Hepatocyte (in vitro differentiated cells): ENCODE measurements at regions not wholly inside any gene's neighbourhood (a gene's known extent, or its start where the extent isn't known, plus 50 kb on each side); places are given as distances from the start of the nearest gene placed in this dataset.

Experiments
- DNase-seq: peaks from one replicate; pipeline ENCODE4 v3.0.0-alpha.2; 2016; ENCODE audit warnings: low spot score
- H2AFZ ChIP-seq: fragments of 200-600 bp; sonication (generic); 2 replicates; pipeline ENCODE4 v1.6.0; 2016; ENCODE audit warnings: antibody characterized with exemption, mild to moderate bottlenecking
- H3K27ac ChIP-seq: fragments of 200-600 bp; sonication (generic); 2 replicates; pipeline ENCODE4 v1.5.1; 2016; ENCODE audit warnings: mild to moderate bottlenecking
- H3K27me3 ChIP-seq: fragments of 200-600 bp; sonication (generic); 2 replicates; pipeline ENCODE4 v1.6.1; 2016
- H3K36me3 ChIP-seq: fragments of 200-600 bp; sonication (generic); replicated peaks from 2 replicates; pipeline ENCODE4 v1.5.1; 2016; ENCODE audit warnings: low read depth; ENCODE audit not compliant: insufficient read depth
- H3K4me1 ChIP-seq: fragments of 200-600 bp; sonication (generic); 2 replicates; pipeline ENCODE4 v1.5.1; 2016; ENCODE audit warnings: mild to moderate bottlenecking, moderate library complexity; ENCODE audit not compliant: insufficient read depth
- H3K4me2 ChIP-seq: fragments of 200-600 bp; sonication (generic); 2 replicates; pipeline ENCODE4 v1.6.0; 2016
- H3K4me3 ChIP-seq: fragments of 200-600 bp; sonication (generic); 2 replicates; pipeline ENCODE4 v1.5.1; 2016; ENCODE audit warnings: mild to moderate bottlenecking
- H3K79me2 ChIP-seq: fragments of 200-600 bp; sonication (generic); 2 replicates; pipeline ENCODE4 v1.6.0; 2017; ENCODE audit warnings: mild to moderate bottlenecking
- H3K9me2 ChIP-seq: fragments of 200-600 bp; sonication (generic); replicated peaks from 2 replicates; pipeline ENCODE4 v1.6.0; 2017; ENCODE audit warnings: mild to moderate bottlenecking; ENCODE audit not compliant: insufficient read depth
- H3K9me3 ChIP-seq: fragments of 200-600 bp; sonication (generic); 2 replicates; pipeline ENCODE4 v1.5.1; 2016; ENCODE audit warnings: low read depth, mild to moderate bottlenecking
- H4K20me1 ChIP-seq: fragments of 200-600 bp; sonication (generic); 2 replicates; pipeline ENCODE4 v1.6.0; 2016; ENCODE audit warnings: mild to moderate bottlenecking; ENCODE audit not compliant: insufficient read depth, poor library complexity, severe bottlenecking
- CTCF ChIP-seq: fragments of 200-600 bp; sonication (generic); IDR thresholded peaks from 2 replicates; pipeline ENCODE4 v1.5.1; 2016; ENCODE audit warnings: antibody characterized with exemption, mild to moderate bottlenecking; ENCODE audit not compliant: poor library complexity
- EZH2 ChIP-seq: fragments of 200-600 bp; sonication (generic); IDR thresholded peaks from 2 replicates; pipeline ENCODE4 v1.6.1; 2016; ENCODE audit warnings: antibody characterized with exemption, mild to moderate bottlenecking, borderline replicate concordance
- EZH2phosphoT487 ChIP-seq: fragments of 200-600 bp; sonication (generic); IDR thresholded peaks from one replicate; pipeline ENCODE4 v1.6.1; 2018; ENCODE audit warnings: antibody characterized with exemption, mild to moderate bottlenecking, low read depth, moderate library complexity; ENCODE audit not compliant: unreplicated experiment, severe bottlenecking
- WGBS: methylation state at CpG from one replicate; pipeline ENCODE4 v1.1.6; 2016; ENCODE audit warnings: low lambda C conversion rate; ENCODE audit errors: missing lambda C conversion rate; 5-methylcytosine and 5-hydroxymethylcytosine counted together

- Histone ChIP-seq H3K9me2 (no peaks in the 10 kb centered on the region), H3K27ac (no peak overlapping the region), H3K4me3 (no peak overlapping the region), H3K4me1 (no peaks in the 10 kb centered on the region), H3K36me3 (no peaks in the 10 kb centered on the region), H2AFZ (no peak overlapping the region), H3K9me3 (no peaks in the 10 kb centered on the region), H3K79me2 (no peaks in the 10 kb centered on the region), H4K20me1 (no peaks in the 10 kb centered on the region), H3K4me2 (no peak overlapping the region), H3K27me3 (no peaks in the 10 kb centered on the region)
- WGBS, result 50% methylated on average over 5 of the region's 5 CpGs
- DNase-seq, result no peak
- no peak for TF ChIP-seq CTCF
- TF ChIP-seq EZH2, result no peak
- TF ChIP-seq EZH2phosphoT487, result no peak
These were observed 586.3 kb downstream of the BRINP1 start for GRCh38 chr9:118782790-118783463.

- Histone ChIP-seq H3K36me3 (no peaks in the 10 kb centered on the region), H3K4me1 (no peaks in the 10 kb centered on the region), H2AFZ (no peak overlapping the region), H3K27ac (no peak overlapping the region), H3K27me3 (no peaks in the 10 kb centered on the region), H3K9me3 (no peaks in the 10 kb centered on the region), H4K20me1 (no peaks in the 10 kb centered on the region), H3K4me2 (no peak overlapping the region), H3K4me3 (no peak overlapping the region), H3K9me2 (no peaks in the 10 kb centered on the region), H3K79me2 (no peaks in the 10 kb centered on the region)
- no peak for DNase-seq
- TF ChIP-seq EZH2phosphoT487 (no peak), EZH2 (no peak), CTCF (no peak)
- 47% methylated on average over 3 of the region's 3 CpGs for WGBS
These were observed 585.2 kb downstream of the BRINP1 start for GRCh38 chr9:118784033-118784432.

GRCh38 chr9:118785456-118785855 lies 583.8 kb downstream of the BRINP1 start:
- Histone ChIP-seq H3K79me2 (no peaks in the 10 kb centered on the region), H3K36me3 (no peaks in the 10 kb centered on the region), H2AFZ (no peak overlapping the region), H4K20me1 (no peaks in the 10 kb centered on the region), H3K4me1 (no peaks in the 10 kb centered on the region), H3K27me3 (no peaks in the 10 kb centered on the region), H3K9me2 (no peaks in the 10 kb centered on the region), H3K9me3 (no peaks in the 10 kb centered on the region), H3K4me3 (no peak overlapping the region), H3K27ac (no peak overlapping the region), H3K4me2 (no peak overlapping the region)
- no peak for DNase-seq
- 87% methylated on average over 7 of the region's 7 CpGs for WGBS
- TF ChIP-seq EZH2phosphoT487 (no peak), EZH2 (no peak)

GRCh38 chr9:118786877-118787276 lies 582.4 kb downstream of the BRINP1 start:
- H2AFZ ChIP-seq, result no peak overlapping the region
- WGBS, result 56% methylated on average over 3 of the region's 3 CpGs
- H3K4me2 ChIP-seq, result no peak overlapping the region
- no peaks in the 10 kb centered on the region for H3K4me1 ChIP-seq
- no peak overlapping the region for H3K27ac ChIP-seq
- no peaks in the 10 kb centered on the region for H4K20me1 ChIP-seq
- H3K79me2 ChIP-seq, result no peaks in the 10 kb centered on the region
- no peaks in the 10 kb centered on the region for H3K36me3 ChIP-seq
- no peak overlapping the region for H3K4me3 ChIP-seq
- no peaks in the 10 kb centered on the region for H3K9me2 ChIP-seq
- no peaks in the 10 kb centered on the region for H3K27me3 ChIP-seq
- TF ChIP-seq CTCF (no peak), EZH2phosphoT487 (no peak), EZH2 (no peak)
- no peak for DNase-seq
- H3K9me3 ChIP-seq, result no peaks in the 10 kb centered on the region
